ENCODE measurements at regions not wholly inside any gene's neighbourhood (a gene's known extent, or its start where the extent isn't known, plus 50 kb on each side); places are given as distances from the start of the nearest gene placed in this dataset.

DNA sequence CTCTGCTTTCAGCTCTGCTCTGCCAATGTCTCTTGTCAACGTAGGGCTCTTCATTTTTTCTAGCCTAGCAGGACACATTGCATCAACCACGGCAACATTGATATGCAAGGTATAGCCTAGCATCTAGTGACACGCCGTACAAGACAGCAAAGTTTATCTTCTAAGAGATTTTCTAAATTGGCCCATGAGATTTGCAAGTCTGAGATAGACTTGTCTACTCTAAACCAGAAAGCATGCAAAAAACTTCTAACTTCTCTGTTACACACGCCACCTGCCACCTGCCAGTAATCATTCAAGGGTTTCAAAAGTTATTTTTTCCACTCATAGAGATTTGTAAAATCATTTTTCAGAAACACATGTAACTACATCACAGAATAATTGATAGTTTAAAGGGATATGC lies 1265.7 kb downstream of the C4orf33 start:
- TF ChIP-seq POLR2AphosphoS5 (IDR thresholded peaks at IDR 0.05; ENCODE audit: borderline replicate concordance, low read depth, low read length) (no peak), EZH2 (IDR thresholded peaks at IDR 0.05) (no peak), FOXP2 (optimal IDR thresholded peaks at IDR 0.05; ENCODE audit: control extremely low read depth, extremely low read length, insufficient read depth) (no peak)

All from SK-N-MC (cell line).